DOHH2 (cell line): ENCODE measurements at regions not wholly inside any gene's neighbourhood (a gene's known extent, or its start where the extent isn't known, plus 50 kb on each side); places are given as distances from the start of the nearest gene placed in this dataset.

Experiments
- EZH2phosphoT487 ChIP-seq: fragments of 200-600 bp; sonication (generic); IDR thresholded peaks from 2 replicates; pipeline ENCODE4 v1.6.1; 2017; ENCODE audit warnings: borderline replicate concordance, mild to moderate bottlenecking, antibody characterized with exemption, low read length, moderate library complexity, mixed read lengths
- TF ChIP-seq, protein P1 (sequence below): fragments of 200-600 bp; sonication (generic); IDR thresholded peaks from one replicate; pipeline ENCODE4 v1.5.1; 2014; ENCODE audit warnings: antibody characterized with exemption, mild to moderate bottlenecking, low read depth, low read length; ENCODE audit not compliant: poor library complexity, severe bottlenecking

- TF ChIP-seq, protein P1, sequence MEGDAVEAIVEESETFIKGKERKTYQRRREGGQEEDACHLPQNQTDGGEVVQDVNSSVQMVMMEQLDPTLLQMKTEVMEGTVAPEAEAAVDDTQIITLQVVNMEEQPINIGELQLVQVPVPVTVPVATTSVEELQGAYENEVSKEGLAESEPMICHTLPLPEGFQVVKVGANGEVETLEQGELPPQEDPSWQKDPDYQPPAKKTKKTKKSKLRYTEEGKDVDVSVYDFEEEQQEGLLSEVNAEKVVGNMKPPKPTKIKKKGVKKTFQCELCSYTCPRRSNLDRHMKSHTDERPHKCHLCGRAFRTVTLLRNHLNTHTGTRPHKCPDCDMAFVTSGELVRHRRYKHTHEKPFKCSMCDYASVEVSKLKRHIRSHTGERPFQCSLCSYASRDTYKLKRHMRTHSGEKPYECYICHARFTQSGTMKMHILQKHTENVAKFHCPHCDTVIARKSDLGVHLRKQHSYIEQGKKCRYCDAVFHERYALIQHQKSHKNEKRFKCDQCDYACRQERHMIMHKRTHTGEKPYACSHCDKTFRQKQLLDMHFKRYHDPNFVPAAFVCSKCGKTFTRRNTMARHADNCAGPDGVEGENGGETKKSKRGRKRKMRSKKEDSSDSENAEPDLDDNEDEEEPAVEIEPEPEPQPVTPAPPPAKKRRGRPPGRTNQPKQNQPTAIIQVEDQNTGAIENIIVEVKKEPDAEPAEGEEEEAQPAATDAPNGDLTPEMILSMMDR = no peak
- no peak for TF ChIP-seq EZH2phosphoT487
Measured at GRCh38 chr6:167684276-167685104, 142.2 kb upstream of the AFDN start.
